GM12872 (cell line): ENCODE measurements at regions not wholly inside any gene's neighbourhood (a gene's known extent, or its start where the extent isn't known, plus 50 kb on each side); places are given as distances from the start of the nearest gene placed in this dataset.

Experiments
- TF ChIP-seq, protein P1 (sequence below): IDR thresholded peaks from 3 replicates; pipeline ENCODE4 v1.5.1; 2011; ENCODE audit warnings: low read depth, mild to moderate bottlenecking, low read length, moderate library complexity; ENCODE audit not compliant: insufficient read depth

DNA sequence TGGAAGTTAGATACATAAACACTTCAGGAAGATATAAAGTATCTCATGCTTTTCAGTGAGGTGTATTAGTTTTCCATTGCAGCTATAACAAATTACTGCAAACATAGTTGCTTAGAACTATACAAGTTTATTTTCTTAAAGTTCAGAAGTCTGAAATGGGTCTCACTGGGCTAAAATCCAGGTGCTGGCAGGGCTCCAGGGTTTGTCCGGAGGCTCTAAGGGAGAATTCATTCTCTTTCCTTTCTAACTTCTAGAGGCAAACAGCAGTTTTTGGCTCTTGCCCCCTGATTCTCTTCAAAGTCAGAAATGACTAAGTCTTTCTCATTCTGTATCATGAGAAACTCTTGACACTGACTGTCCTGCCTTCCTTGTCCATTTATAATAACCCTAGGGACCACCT is 138.8 kb downstream of the AASDHPPT start:
- TF ChIP-seq, protein P1, sequence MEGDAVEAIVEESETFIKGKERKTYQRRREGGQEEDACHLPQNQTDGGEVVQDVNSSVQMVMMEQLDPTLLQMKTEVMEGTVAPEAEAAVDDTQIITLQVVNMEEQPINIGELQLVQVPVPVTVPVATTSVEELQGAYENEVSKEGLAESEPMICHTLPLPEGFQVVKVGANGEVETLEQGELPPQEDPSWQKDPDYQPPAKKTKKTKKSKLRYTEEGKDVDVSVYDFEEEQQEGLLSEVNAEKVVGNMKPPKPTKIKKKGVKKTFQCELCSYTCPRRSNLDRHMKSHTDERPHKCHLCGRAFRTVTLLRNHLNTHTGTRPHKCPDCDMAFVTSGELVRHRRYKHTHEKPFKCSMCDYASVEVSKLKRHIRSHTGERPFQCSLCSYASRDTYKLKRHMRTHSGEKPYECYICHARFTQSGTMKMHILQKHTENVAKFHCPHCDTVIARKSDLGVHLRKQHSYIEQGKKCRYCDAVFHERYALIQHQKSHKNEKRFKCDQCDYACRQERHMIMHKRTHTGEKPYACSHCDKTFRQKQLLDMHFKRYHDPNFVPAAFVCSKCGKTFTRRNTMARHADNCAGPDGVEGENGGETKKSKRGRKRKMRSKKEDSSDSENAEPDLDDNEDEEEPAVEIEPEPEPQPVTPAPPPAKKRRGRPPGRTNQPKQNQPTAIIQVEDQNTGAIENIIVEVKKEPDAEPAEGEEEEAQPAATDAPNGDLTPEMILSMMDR, result no peak

DNA sequence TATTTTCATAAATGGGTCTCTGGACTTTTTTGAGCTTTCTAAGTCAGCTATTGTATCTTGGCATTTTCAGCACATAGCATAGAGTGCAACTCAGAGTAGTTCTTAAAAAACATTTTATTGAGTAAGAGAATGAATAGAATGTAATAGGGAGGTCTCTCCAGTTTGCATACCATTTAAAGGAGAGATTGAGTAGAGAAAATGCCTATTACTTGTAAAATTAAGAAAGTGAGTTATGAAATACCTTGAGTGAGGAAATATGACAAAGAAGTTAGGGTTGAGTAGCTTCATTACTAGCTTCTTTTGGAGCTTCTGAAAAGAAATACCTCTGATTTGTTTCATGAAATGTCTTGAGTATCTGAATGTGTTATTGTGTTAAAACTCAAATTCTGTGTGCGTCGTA is 140.0 kb downstream of the AASDHPPT start:
- TF ChIP-seq, protein P1, result no peak

DNA sequence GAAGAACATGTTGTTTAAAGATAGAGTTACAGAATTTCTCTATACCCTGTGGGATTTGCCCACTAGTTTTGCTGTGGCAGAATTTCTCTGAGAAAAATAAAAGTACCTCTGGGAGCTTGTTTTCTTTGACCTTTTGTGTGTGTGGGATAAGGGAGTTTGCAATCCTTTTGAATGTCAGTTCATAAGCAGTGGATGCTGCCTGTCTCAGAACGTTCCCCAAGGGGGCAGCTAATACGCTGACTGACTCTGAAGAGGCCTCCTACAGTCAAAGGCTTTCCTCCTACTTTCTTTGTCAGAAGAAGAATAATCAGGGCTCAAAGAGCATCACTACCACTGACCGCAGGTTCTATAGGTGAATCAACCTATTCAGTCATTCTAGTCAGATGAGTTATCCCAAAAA is 140.6 kb downstream of the AASDHPPT start:
- TF ChIP-seq, protein P1, result no peak

DNA sequence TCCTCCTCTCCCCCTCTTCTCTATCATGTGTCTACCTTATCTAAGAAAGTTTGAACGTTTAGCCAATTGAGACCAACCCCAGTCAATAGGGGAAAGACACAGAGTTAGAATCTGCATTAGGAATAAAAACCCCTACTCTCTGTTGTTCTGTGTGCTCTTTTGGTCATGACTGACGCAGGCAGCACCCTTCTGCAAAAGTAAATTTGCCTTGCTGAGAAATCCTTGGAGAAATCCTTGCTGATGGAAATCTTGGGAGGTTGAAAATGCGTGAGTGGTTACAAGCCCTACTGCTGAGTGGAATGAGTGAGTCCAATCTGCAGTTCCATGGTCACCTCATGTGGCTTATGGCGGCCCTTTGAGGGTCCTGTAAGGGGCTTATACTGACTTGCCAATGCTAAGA is 145.2 kb downstream of the AASDHPPT start:
- TF ChIP-seq, protein P1, result no peak

DNA sequence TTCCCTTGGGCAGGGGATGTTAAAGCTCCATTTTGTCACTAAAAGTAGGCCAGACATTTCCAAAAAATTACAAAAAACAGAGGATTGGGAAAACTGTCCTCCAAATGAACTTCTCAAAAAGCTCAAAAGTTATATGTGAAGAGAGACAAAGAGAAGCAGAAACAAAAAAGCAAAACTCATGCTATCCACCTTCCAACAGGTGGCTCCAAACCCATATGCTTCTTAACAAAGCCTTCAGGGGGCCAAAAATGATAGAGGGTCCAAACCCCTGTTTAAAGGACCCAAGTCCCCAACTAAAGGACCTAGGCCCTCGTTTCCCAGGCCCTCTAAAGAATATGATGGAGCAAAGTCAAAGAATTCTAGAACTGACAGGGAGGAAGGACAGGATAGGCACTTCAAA is 146.7 kb downstream of the AASDHPPT start:
- TF ChIP-seq, protein P1, result no peak

DNA sequence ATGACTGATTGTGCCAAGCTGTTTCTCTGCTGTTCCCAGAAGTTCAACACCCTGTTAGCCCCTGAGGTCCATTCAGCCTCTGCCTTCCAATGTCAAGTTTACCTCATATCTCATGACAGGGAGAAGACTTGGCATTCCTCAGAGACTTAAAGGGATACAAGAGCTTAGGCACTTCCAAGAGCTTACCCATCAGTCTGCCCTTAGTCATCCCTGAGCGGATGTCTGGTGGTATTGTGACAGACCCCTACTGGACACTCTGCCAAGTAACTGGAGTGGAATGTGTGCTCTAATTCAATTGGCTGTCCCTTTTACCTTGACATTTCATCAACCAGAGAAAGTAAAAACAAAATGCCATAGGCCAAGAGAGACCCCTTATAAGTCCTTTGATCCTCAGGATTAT is 151.5 kb downstream of the AASDHPPT start:
- TF ChIP-seq, protein P1, result no peak

DNA sequence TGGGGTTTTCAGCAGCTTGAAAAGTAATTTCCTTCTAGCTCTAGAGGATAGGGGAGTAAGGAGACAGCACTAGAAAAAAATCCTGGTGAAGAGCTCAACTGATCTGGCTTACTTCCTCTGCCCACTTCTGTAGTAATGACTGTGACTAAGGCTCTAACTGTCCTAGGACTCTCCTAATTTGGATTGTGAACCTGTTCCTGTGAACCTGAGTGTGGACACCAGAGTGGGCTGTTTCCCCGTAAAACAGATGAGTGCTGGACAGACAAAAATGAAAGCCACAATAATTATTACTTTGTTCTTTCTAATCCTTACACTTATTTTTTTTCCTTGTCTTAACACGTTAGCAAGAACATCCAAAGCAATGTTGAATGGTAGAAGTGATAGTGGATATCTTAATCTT is 154.1 kb downstream of the AASDHPPT start:
- TF ChIP-seq, protein P1, result no peak

DNA sequence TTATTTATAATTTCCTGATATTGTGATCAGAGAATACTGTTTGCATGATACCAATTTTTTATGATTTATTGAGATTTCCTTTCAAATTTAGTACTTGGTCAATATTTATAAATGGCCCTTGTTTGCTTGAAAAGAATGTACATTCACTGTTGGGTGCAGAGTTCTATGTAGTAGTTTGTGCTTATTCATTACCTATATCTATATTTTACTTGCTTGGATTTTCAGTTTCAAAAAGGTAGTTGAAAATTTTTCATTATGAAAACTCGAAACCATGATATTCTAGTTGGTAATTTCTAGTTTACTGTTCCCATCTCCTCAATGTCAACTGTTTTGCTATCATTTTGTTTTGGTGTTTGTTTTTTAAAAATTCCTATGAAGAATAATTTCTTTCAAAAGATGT is 155.7 kb downstream of the AASDHPPT start:
- TF ChIP-seq, protein P1, result no peak
